Stimulated activated CD8-positive, alpha-beta memory T cell treated with anti-CD3 and anti-CD28 coated beads, Interleukin-12 subunit alpha, Interleukin-12 subunit beta, amount 100 ng/mL, for 1 hour (primary cell): ENCODE measurements at regions not wholly inside any gene's neighbourhood (a gene's known extent, or its start where the extent isn't known, plus 50 kb on each side); places are given as distances from the start of the nearest gene placed in this dataset.
A peak's percentile ranks its signal among the peaks of the same experiment; 100 is the strongest.

ENCODE experiments used
- DNase-seq: peaks from one replicate; pipeline ENCODE4 v3.0.0-alpha.2; 2020; ENCODE audit warnings: low read depth

DNA sequence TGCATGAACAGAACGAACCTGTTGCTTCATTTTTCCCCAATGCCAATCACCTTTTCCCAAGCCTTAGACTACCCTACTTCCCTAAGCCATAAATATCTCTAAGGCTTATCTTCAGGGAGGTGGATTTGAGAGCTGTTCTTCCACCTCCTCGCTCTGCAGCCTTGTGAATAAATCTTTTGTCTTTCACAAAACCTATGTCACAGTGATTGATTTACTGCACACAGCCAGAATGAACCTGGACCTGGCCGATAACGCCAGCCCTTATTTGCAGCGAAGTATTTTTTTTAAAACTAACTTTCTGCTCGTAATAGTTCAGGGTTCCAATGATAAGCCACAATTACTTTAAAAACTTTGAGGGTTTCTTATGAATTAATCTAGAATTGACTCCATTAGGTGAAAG is 632.6 kb downstream of the PTPRU start:
- DNase-seq = no peak

DNA sequence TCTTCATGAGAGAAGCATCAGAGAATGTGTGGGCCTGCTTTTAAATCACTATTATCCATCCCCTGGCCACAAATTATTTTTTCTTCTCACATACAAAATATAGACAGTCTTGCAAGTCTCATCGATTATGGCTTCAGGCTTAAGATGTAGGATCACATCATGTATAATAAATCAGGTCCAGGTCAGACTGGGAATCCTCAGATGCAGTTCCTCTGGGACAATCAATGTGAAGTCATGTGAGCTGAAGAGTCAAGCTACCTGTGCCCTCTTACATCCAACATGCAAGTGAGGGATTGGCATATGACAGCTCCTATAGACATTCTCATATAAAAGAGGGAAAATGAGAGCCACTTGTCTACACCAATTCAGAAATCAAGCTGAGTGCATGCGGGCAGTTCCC is 631.8 kb downstream of the PTPRU start:
- DNase-seq = no peak

GRCh38 chr1:29865051-29865450 is 628.7 kb downstream of the PTPRU start:
- DNase-seq = no peak

DNA sequence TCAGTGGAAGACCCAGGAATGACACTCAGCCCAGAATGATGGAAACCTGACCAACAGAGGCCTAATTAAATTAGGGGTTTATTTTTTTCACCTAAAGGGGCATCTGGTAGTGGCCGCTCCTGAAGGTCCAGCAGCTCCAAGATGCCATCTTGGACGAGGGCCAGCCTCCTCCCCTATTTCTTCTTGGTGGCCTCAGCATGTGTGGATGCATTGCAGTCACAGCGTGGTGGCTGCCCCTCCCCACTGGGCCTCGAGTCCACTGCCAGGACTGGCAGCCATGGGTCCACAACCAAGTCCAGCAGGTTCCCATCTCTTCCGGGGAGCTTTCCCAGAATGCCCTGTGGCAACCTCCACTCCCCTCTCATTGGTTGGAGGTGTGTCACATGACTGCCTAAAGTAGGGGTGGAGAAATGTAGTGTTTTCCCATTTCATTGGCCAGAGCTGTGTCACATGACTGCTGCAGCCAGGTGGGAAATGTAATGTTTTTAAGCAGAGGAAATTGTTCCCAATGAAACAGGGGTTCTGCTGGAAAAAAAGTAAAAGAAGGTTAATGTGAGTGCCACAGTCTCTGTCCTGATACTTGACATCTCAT is 628.2 kb downstream of the PTPRU start:
- DNase-seq = no peak

DNA sequence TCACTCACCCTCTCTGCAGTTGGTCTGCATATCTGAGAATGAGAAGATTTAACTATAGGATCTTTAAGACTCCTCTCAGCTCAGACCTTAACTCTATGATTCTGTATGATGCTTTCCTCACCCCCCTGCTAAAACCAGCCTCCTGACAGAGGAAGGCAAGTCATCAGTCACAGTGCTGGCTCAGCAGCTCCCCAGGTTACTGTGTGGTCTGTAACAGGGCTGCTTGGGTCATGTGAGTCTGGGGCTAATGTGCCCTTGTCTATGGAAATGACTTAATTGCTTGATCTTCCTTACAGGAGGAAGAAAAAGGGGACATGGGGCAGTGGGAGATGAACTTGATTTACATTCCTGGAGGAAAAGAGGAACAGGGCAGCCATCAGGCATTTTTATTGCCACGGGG is 625.6 kb downstream of the PTPRU start:
- no peak for DNase-seq

DNA sequence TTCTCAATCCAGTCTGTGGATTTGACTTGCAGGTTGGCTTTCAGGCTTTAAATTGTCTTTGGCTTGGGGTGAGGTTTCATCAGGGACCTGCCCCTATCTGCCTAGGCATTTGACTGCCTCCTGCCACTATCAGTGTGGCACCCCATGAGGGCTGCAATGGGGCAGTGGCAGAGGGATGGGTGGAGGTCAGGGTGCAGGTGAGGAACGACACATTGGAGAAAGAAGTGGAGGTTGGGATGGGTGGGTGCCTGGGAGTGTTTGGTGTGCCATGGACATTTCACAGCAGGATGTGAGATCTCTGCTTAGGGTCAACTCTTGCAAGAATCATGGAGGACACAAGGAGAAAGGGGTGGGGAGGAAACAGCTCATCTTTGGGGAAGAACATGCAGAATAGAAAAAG is 625.1 kb downstream of the PTPRU start:
- no peak for DNase-seq

- no peak for DNase-seq
Observed at GRCh38 chr1:29860681-29861080, 624.4 kb downstream of the PTPRU start.

GRCh38 chr1:29860056-29860455 is 623.7 kb downstream of the PTPRU start:
- DNase-seq = no peak

DNA sequence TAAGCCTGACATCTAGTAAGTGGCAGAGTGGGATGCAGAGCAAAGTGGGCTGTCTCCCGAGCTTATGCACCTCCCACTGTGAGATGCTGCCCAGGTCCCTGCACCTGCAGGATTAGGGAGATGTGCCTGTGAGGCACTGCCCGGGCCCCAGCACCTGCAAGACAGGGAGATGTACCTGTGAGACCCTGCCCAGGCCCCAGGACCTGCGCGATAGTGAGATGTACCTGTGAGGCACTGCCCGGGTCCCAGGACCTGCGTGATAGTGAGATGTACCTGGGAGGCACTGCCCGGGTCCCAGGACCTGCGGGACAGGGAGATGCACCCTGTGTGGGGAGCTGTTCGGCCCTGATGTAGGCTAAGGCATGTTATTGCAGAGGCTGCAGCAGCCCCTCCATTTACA is 622.8 kb downstream of the PTPRU start:
- no peak for DNase-seq

DNA sequence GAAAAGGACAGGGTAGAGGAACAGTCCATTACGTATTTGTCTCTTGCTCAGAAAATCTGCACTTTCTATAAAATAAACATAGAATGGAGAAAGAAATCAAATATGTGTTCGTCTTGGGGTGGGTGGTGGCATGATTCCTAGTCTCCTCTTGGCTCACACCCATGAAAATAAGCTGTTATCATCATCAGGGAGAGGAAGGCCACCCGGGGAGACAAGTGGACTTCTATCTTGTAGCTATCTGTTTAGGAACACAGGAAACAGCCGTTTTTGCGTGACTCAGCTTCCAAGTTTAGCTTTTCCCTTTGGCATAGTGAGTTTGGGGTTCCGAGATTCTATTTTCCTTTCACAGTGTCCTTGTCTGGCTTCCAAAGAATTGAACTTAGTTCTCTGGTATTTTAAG is 622.3 kb downstream of the PTPRU start:
- no peak for DNase-seq

- DNase-seq = no peak
Observed at GRCh38 chr1:29856340-29857114, 620.2 kb downstream of the PTPRU start.

DNA sequence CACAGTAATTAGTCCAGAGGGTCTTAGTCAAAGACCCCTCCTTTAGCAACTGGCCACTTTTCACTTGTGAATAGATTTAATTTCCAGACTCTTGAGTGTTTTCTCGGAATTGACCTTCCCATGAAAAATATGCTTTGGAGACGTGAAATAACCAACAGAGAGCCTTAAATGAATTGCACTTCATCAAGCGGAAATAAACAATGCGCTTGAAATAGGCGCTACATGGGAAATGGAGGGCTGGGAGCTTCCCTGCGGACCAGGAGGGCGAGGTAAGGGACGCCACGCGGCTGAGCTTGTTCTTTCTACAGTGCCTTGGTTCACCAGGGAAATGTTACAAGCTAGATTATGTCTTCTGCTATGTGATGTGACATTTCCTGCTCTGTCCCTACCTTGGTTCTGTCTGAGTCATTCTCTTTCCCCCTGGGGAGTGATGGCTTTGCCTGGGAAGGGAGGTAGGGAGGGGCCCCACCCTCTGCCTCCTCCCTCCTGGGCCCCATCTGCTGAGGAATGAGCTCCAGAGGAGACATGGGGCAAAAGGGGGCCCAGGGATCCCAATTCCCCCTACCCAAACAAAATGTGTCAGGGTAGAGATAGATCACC is 619.3 kb downstream of the PTPRU start:
- DNase-seq = no peak

DNA sequence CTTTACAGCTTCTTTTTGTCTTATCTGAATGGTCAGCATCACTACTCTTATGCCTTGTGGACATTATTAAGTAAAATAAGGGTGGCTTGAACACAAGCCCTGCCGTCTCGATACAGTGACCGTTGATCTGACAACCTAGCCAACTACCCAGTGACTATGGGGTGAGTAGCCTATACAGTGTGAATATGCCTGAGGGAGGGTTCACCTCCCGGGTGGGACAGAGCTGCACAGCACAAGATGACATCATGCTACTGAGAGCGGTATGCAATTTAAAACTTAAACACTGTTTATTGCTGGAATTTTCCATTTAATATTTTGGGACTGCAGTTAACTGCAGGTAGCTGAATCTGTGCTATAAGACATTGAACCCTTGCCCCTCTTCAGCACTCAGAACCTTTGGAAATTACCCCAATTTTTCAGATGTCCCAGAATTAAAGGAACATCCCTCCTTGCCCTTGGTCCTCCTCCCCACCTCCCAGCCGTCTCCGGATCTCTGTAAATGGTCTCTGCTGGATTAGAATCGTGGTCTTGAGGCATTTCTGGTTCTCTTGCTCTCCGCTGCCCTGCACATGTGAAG is 618.5 kb downstream of the PTPRU start:
- no peak for DNase-seq

DNA sequence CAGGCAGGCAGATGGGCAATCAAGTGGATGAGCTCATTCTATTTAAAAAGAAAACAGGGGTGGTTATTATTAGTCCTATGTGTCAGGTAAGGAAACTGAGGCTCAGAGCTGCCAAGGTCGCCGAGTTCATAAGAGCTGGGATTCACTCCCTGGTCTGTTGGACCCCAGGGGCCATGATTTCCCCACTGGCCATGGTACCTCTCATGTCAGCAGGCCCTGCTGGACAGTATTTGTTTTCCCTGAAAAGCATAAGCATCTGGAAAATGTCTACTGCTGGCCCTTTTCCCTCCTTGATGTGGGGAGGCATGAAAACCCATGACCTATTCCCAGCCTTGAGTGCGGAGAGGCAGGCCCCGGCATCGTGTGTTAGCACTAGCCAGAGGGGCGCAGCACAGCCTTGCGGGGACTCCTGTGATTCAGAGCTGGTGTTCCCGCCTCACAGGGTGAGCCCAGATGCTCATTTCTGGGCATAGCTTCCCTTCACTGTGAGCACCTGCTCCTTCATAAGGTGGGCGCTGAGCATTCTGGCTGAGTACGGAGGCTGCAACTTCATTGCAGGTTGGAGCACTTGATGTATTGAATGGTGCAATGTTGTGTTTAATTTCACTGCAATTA is 617.5 kb downstream of the PTPRU start:
- no peak for DNase-seq

GRCh38 chr1:29852248-29852647 is 615.9 kb downstream of the PTPRU start:
- no peak for DNase-seq

DNA sequence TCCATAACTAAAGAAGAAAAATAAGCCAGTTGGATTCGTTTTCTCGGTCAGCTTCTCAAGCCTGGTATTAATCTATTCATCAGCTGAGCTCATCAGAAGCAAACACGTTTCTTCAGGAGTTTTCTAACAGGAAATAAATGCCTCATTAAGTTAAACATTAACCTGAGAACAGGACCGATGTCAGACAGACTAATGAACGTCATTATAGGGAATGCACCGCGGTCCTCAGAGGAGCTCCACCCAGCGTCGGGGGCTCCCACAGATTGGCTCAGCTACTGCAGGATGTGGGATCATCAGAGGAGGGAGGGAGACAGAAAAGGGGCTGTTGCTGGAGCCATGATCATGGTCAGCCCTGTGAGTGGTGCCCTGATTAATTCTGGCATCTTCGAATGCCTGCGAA is 615.4 kb downstream of the PTPRU start:
- DNase-seq = no peak

- no peak for DNase-seq
Observed at GRCh38 chr1:29849991-29850757, 613.9 kb downstream of the PTPRU start.

GRCh38 chr1:29849038-29849750 is 612.9 kb downstream of the PTPRU start:
- peak; percentile 7 for DNase-seq

GRCh38 chr1:29845910-29846309 is 609.6 kb downstream of the PTPRU start:
- no peak for DNase-seq

- DNase-seq = no peak
Observed at GRCh38 chr1:29842130-29842529, 605.8 kb downstream of the PTPRU start.

GRCh38 chr1:29839726-29840125 is 603.4 kb downstream of the PTPRU start:
- no peak for DNase-seq
